COR-L47 (cell line): ENCODE measurements at regions not wholly inside any gene's neighbourhood (a gene's known extent, or its start where the extent isn't known, plus 50 kb on each side); places are given as distances from the start of the nearest gene placed in this dataset.

Experiments used
- DNase-seq: peaks from one replicate; lab custom pipeline; 2025; lab: John Stamatoyannopoulos, UW

- no peak for DNase-seq
Measured at GRCh38 chr4:64584125-64584524, 174.9 kb upstream of the TECRL start.

DNA sequence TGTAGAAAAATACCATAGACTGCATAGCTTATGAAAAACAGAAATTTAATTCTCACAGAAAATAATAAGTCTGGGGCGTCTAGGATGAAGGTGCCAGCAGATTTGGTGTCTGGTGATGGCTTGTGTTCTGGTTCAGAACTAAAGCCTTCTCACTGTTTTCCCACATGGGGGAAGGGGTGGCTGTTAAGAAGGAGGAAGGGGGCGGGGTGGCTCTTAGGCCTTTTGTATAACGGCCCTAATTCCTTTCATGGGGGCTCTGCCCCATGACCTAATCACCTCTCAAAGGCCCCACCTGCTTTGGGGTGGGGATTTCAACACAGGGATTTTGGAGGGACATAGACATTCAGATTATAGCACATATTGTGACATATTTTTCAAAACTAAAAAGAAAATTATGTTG lies 173.2 kb upstream of the TECRL start:
- no peak for DNase-seq

DNA sequence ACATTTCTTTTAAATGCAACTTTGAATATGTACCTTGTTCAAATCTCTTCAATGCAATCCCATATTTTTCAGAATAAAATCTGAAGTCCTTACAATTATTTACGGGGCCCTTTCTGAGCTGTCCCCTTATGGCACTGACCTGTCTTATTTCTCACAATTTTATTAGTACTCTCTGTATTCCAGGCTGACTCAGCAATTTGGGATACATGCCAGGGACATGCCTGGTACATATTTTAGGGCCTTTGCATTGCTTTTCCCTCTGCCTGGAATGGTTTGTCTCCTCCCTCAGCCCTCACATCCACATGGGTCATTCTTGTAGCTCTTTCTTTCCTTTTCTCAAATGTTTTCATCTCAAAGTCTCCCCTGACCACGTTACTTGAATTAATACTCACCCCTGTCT lies 172.2 kb upstream of the TECRL start:
- no peak for DNase-seq

- no peak for DNase-seq
Measured at GRCh38 chr4:64564126-64564525, 154.9 kb upstream of the TECRL start.

DNA sequence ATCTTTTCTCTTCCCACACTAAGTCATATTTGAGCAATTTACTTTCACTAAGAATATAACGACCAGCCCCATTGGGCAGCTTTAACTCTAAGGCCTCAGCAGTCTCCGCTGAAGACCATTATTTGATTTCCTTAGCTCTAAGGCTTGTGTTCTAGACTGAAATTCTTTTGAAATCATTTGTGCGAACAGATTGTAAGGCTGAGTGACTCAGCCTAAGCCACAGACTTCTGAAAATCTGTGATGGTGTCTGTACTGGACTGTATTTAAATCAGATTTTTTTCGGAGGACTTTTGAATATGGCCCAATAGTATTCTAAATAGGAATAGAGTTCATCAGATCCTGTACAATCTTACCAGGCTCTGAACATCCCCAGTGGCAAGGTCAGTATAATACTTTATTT lies 150.3 kb upstream of the TECRL start:
- DNase-seq = no peak

DNA sequence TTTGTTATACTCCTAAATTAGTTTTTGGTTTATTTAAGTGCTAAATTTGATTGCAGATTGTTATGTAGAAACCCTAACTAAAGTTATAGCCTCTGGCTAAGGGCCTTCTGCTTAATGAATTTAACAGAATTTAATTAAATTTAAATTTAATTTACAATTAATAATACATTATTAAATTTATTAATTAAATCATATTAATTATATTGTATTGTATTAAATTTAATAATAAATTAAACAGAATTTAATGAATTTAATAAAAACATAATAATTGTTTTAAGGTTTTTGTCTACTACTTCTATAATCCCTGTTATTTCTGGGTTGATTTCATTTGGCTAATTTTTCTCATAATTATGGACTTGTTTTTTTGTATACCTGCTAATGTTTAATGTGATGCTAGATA lies 141.9 kb upstream of the TECRL start:
- DNase-seq = no peak

DNA sequence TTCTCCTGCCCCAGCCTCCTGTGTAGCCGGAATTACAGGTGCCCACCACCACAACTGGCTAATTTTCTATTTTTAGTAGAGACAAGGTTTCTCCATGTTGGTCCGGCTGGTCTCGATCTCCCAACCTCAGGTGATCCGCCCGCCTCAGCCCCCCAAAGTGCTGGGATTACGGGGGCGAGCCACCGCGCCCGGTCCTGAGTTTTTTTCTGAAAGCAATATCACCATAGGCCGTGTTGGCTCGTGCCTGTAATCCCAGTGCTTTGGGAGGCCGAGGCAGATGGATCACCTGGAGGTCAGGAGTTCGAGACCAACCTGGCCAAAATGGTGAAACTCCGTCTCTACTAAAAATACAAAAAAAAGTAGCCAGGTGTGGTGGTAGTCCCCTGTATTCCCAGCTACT lies 136.3 kb upstream of the TECRL start:
- no peak for DNase-seq

GRCh38 chr4:64539234-64539849 lies 130.1 kb upstream of the TECRL start:
- peak; percentile 56 for DNase-seq

- no peak for DNase-seq
Measured at GRCh38 chr4:64538219-64538618, 129.0 kb upstream of the TECRL start.

DNA sequence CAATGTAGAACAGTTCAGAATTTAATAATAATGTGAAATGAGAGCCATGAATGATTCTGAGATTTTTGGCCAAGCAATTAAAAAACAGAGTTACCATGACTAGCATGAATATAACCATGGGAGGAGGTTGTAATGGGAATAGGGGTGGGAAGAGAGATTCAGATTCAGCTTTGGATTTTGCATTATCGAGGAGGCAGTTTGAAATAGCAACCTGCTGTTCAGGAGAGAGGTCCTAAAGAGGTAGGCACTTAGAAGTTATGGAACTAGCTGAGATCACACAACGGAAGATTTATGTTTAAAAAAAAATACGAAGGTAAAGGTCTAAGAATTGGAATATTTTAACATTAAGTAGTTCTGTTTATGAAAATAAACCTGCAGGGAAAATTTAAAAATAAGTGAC lies 124.4 kb upstream of the TECRL start:
- DNase-seq = no peak

DNA sequence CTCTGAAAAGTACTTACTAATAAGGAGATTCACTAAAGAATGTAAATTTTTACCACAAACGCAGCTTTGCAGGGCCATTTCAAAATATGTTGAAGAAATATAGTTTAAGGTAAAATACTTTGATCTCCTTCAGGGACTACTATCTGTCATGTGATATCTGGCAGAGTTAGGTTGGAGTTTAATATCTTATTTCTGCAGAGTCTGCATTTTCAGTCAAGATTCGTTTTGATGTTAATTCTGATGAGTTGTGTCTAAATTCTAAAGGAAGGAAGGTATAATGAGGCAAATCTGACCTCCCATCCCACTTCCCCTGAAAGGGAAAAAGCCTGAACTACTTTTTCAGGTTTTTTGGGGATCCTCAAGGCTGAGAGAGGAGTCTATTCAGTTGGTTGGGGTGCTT lies 123.9 kb upstream of the TECRL start:
- no peak for DNase-seq

DNA sequence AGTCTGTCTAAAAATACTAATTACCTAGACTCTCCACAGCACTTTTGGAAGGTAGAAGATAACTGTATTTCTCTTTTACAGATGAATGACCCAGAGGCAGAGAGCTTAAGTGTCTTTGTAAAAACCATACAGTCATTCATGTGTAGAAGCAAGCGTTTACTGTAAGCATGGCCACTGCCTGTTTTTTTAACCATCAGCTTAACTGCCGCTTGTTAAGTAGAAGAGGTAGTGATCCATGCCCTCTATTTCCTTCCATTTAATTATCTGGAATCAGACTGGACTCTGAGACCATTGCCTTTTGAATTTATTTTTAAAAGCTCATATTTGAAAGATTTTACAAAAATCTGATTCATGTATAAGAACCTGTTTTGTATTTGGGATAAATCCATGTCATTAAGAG lies 111.2 kb upstream of the TECRL start:
- DNase-seq = no peak

GRCh38 chr4:64518600-64518999 lies 109.3 kb upstream of the TECRL start:
- DNase-seq = no peak

- no peak for DNase-seq
Measured at GRCh38 chr4:64516176-64516575, 106.9 kb upstream of the TECRL start.

DNA sequence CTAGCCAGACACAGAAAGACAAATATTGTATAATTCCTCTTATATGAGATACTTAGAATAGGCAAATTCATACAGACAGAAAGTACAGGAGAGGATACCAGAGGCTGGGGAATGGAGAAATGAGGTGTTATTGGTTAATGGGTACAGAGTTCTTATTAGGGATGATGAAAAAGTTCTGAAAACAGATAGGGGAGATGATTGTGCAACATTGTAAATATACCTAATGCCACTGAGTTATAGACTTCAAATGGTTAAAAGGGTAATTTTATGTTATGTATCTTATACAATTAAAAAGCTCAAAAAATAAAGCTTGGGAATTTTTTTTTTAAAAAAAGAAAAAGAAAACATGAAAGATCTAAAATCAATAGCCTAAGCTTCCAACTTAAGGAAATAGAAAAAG lies 98.8 kb upstream of the TECRL start:
- no peak for DNase-seq

DNA sequence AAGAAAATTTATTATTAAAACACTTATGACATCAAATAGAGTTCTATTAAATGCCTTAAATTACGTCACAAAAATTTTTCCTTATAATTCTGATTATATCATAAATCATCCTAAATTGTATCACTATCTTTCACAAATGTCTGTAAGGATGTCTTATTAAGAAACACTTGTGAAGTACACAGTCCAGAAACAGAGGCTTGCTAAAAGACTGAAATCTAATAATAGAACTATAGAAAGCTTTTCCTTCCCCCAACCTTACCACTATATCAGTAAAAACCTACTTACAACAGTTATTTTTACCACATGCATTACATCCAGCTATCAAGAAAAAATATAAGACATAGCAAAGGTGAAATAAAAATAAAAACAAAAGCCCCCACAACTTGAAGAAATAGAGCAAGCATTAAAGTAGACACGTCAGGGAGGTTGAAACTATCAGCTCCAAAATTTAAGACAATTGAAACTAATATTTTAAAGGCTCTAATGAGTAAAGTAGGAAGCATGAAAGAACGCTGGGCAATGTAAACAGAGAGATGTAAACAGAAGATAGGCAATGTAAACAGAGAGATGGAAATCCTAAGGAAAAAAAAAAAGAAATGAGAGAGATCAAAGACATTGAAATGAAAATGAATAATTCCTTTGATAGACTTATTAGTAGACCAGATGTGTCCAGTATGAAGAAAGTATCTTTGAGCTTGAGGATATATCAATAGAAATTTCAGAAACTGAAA lies 94.9 kb upstream of the TECRL start:
- DNase-seq = no peak

DNA sequence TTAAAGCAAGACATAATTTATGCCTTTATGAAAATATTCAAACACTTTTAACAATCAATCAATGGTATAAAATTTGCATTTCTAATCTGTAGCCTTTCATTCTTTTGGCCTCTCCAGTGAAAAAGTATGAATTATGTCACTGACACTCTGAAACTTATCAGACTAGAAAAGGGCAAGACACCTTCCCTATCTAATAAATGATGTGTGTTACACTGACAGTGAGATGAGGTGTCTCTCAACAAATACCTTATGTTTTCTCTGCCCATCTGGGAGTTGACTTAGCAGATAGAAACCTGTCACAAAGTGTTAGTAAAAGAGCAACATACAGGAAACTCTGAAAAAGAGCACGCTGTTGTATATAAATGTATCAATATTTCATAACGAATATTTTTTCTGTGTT lies 94.2 kb upstream of the TECRL start:
- no peak for DNase-seq

GRCh38 chr4:64497491-64497890 lies 88.2 kb upstream of the TECRL start:
- no peak for DNase-seq

DNA sequence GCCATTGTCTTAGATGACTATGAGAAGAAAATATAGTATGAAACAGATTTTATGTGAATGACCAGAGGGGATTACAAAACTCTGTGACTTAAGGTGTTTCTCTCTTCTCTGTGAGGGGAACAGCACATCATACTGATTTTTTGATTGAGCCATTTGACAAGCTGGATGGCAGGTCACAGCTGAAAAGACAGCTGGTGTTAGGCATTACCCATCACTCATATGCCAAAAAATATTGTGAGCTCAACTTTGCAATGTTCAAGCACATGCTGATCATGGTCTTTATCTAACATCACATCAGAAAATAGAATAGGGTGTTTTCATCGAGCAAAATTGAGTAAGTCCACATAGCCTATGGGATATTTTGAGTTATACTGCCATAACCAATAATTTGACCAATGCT lies 86.7 kb upstream of the TECRL start:
- DNase-seq = no peak

DNA sequence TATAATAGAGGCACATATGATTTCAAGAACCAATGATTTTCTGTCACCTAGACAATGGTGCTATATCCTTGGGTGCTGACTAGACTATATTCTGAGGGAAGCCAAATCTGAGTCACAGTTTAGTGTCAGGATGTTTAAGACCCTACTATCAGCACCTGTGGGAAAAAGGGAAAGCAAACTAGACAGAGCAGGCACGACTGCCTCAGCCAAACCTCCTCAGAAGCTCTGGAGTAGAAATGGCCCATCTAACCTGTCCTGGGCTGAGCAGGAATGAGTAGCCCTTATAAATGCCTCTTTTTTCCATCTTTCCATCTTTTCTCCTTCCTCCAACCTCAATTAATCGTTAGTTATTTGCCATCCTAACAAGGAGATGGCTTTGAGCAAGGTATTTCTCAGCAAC lies 80.4 kb upstream of the TECRL start:
- DNase-seq = no peak

DNA sequence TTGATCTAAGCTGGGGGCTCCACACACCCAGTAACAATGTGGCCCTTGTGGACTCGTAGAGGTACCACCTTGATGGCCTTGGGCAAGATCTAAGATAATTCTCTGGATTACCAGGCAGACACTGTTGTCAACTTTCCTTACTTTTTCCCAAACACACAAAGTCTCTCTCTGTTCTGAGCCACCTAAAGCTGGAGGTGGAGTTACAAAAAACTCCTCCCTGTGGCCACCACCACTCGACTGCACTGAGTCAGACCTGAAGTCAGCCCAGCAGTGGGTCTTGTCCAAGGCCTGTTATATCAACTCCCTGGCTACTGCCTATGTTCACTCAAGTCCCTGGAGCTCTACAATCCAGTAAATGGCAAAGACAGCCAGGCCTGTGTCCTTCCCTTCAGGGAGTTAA lies 70.1 kb upstream of the TECRL start:
- DNase-seq = no peak

DNA sequence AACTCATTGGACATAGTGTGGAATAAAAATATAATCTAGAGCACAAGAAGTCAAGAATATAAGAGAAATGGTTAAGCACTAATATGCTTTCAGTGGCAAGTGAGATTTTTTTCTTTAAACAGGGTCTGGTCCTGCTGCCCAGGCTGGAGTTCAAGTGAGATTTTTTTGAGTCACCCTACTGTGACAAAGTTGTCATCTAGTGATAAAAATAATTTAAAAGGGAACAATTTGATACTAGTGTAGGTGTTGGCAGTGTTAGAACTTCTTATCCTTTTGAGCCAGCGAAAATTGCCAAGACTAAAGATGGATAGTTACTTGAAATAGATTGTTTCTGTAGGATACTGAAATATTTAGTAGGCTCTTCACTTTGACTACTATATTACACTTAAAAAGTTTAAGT lies 67.9 kb upstream of the TECRL start:
- DNase-seq = no peak

- DNase-seq = no peak
Measured at GRCh38 chr4:64465263-64465662, 56.0 kb upstream of the TECRL start.

DNA sequence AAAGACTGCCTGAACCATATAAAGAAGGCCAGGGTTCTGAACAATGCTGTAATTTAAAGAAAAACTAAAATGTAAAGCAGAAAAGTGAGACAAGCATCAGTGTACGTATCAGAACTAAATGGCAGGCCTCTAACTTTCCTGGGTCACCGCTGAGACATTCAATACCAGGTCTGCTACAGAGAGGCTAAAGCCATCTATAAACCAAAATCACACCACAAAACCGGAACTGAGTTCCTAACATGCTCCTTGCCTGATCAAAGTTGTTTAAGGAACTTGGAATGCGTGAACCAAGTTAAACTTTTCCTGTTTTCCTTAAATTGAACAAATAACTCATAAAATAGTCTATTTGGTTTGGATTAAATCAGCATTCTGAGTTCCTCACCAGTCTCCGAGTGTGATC lies 55.3 kb upstream of the TECRL start:
- DNase-seq = no peak
